ENCODE measurements at regions not wholly inside any gene's neighbourhood (a gene's known extent, or its start where the extent isn't known, plus 50 kb on each side); places are given as distances from the start of the nearest gene placed in this dataset.

DNA sequence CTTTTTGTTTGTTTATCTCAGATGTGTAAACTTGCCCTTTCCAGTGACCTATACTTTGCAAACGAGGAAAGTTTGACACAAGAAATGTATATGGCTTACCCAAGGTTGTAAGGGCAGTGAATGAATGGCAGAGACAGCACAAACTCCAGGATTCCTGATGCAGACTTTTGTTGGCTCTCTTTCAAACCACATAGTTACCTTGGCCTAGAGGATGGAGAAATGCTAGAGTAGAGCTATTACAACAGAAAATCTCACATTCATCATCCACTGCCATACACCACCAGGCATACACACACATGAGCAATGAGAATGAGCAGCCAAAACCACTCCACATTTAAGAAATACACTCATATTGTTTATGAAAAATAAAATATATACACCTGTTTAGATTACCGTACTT lies 387.0 kb downstream of the TLR4 start:
- Histone ChIP-seq H3K4me1 (no peaks in the 10 kb centered on the region), H3K4me3 (no peak overlapping the region), H3K9me3 (no peaks in the 10 kb centered on the region), H3K36me3 (replicated peaks) (no peaks in the 10 kb centered on the region), H3K27me3 (ENCODE audit: low read depth) (no peaks in the 10 kb centered on the region)
- in situ Hi-C loops (cut with MboI; ENCODE audit: low sequenced_read_pairs): no loop called here
- DNase-seq (ENCODE audit: low spot score in 2 of 2): no peak

DNA sequence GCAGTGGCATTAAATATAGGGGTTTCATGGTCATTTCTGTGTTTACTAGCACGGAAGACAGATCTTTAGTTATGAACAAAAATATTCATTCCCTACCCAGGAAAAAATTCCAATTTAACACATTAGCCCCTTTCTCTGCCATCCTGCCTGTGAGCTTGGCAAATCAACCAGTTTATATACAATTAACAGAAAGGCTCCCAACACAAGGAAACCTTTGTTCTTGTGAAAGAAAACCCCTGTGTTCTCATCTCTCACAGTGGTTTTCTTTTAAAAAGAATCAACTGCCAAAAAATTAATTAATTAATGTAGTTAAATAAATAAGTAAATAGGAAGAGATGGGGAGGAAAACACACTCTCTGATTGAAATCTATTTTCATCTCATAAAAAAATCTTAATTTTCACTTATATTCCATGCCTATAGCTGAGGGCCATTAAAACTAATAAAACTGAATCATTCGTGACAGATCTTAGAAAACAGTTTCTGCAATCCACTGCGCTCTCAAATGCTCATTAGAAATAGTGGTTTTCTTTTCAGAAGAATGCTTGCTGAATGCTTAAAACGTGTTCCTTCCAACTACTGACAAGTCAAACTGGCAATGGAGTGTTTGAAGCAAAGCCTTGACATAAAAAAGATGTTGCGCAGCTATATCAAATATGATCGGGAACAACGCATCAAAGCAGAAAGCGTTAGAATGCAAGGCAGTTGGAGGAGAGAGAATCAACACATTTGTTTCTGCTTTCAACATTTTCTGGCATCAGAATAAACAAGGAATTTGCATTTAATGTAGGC lies 387.7 kb downstream of the TLR4 start:
- no peak for DNase-seq (ENCODE audit: low spot score in 2 of 2)
- H3K4me1 ChIP-seq: no peaks in the 10 kb centered on the region
- H3K27me3 ChIP-seq (ENCODE audit: low read depth): no peaks in the 10 kb centered on the region
- in situ Hi-C loops (cut with MboI; ENCODE audit: low sequenced_read_pairs): no loop called here
- H3K4me3 ChIP-seq: no peak overlapping the region
- no peaks in the 10 kb centered on the region for H3K9me3 ChIP-seq
- H3K36me3 ChIP-seq (replicated peaks): no peaks in the 10 kb centered on the region

DNA sequence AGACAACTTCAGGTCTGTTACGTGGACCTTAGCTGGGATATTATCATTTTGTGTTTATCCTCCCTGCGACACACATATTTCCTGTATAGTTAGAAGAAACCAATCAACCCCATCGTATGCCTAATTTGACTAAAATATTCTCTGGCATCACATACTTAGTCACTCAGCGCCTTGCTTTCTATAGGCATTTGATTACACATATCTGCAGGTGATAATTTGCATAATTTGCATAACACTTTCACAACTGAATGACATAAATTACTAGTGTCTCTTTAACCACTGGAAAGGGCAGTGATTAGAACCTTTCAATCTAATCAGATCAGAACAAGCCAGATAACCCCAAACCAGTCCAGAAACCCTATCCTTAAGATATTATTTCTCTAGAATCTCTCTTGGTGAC lies 390.2 kb downstream of the TLR4 start:
- Histone ChIP-seq H3K9me3 (no peaks in the 10 kb centered on the region), H3K27me3 (ENCODE audit: low read depth) (no peaks in the 10 kb centered on the region), H3K4me1 (no peaks in the 10 kb centered on the region), H3K4me3 (no peak overlapping the region), H3K36me3 (replicated peaks) (no peaks in the 10 kb centered on the region)
- in situ Hi-C loops (cut with MboI; ENCODE audit: low sequenced_read_pairs): no loop called here
- no peak for DNase-seq (ENCODE audit: low spot score in 2 of 2)

DNA sequence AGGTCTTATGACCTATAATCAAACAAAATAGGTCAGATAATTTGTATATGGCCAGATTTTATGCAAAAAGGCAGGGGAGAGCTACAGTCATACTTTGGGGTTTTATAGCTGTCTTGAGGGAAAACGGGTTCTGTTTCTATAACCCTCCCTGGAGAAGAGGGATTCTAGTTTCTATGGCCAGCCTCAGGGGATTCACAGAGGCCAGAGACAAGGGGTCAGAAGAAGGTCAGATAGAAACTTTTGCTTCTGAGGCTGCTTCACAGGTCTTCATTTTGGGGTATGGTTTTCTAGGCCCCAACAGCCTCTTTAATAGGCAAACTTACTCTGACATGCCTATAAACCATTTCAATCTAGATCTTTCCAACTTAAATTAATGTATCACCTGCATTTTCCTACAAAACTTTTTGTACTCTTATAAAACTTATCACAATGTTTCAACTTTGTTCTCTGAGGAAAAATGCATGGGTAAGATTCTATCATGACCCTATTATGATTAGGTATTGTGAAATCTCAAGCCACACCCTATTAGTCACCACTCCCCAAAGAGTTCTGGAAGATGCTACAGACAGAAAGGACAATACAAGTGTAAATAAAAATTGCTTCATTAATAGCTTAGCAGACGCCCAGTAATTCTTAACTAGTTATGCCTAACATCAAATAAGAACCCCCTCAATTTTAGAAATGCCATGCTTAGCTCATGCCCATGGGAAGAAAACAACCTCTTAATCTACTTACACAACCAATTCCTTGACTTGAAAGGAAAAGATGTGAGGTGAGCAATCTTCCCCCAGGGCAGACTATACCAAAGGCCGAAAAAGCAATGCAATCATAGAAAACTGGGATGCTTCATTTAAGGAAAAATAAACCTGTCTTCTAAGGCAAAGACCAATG lies 396.6 kb downstream of the TLR4 start:
- in situ Hi-C loops (cut with MboI; ENCODE audit: low sequenced_read_pairs): no loop called here
- no peak for DNase-seq (ENCODE audit: low spot score in 2 of 2)
- H3K4me1 ChIP-seq: no peaks in the 10 kb centered on the region
- no peak overlapping the region for H3K4me3 ChIP-seq
- no peaks in the 10 kb centered on the region for H3K9me3 ChIP-seq
- H3K27me3 ChIP-seq (ENCODE audit: low read depth): no peaks in the 10 kb centered on the region
- no peaks in the 10 kb centered on the region for H3K36me3 ChIP-seq (replicated peaks)

DNA sequence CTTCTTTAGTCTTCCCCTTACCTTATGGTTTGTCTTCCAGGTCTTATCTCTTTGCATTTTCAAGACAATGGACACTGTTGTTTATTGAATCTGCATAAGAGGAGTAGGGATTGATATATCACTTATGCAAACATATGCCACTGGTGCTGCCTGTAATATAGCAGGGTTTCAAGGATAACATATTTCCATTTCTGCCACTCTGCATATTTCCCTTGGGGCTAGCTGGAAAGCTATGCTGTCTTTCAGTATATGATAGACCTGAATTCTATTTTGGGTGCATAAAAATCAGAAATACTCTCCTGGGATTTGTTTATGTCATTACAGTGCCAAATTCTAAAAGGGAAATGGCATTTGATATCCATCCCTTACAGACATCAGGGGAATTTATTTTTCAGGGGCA lies 400.2 kb downstream of the TLR4 start:
- no peaks in the 10 kb centered on the region for H3K27me3 ChIP-seq (ENCODE audit: low read depth)
- no peaks in the 10 kb centered on the region for H3K4me1 ChIP-seq
- no peaks in the 10 kb centered on the region for H3K36me3 ChIP-seq (replicated peaks)
- no peak overlapping the region for H3K4me3 ChIP-seq
- no peak for DNase-seq (ENCODE audit: low spot score in 2 of 2)
- H3K9me3 ChIP-seq: no peaks in the 10 kb centered on the region
- in situ Hi-C loops (cut with MboI; ENCODE audit: low sequenced_read_pairs): no loop called here

DNA sequence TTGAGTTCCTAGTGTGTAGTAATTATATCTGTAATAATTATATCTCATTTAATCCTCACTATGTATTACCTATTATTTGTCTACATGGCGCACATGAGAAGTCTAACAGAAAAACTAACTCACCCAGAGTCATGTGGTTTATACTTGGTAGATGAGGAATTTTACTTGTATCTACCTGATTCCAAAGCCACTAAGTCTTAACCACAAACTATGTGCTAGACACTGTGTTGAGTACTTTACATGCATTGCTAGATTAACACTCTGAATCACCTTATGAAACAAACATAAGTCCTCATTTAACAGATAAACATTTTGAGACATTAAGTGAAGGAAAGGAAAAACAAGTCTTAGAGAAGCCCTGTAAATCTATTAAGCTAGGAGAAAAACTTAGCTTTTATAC lies 404.8 kb downstream of the TLR4 start:
- DNase-seq (ENCODE audit: low spot score in 2 of 2): no peak

DNA sequence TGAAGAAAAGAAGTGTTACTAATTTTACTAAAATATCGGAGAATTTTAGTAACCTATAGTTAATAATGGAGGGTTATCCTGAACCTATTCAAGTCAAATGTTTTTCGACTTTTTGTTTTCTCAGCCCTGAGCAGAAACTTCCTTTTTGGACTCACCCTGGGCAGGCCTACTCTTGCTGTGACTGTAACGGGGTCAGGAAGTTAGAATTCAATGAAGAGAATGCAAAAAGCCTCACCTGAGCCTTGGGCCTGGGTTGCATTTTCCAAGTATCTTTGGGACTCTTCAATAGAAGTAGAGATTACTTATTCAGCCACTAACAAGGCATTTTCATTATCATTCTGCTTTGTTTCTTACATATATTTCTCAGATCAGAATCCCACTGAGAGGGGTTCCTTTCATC lies 405.3 kb downstream of the TLR4 start:
- Histone ChIP-seq H3K4me3 (no peak overlapping the region), H3K4me1 (no peaks in the 10 kb centered on the region), H3K27me3 (ENCODE audit: low read depth) (no peaks in the 10 kb centered on the region), H3K36me3 (replicated peaks) (no peaks in the 10 kb centered on the region), H3K9me3 (no peaks in the 10 kb centered on the region)
- DNase-seq (ENCODE audit: low spot score in 2 of 2): no peak
- in situ Hi-C loops (cut with MboI; ENCODE audit: low sequenced_read_pairs): no loop called here

More for the DNA sequence above, 404.8 kb downstream of the TLR4 start:
- Histone ChIP-seq H3K27me3 (ENCODE audit: low read depth) (no peaks in the 10 kb centered on the region), H3K4me3 (no peak overlapping the region), H3K9me3 (no peaks in the 10 kb centered on the region), H3K36me3 (replicated peaks) (no peaks in the 10 kb centered on the region), H3K4me1 (no peaks in the 10 kb centered on the region)
- in situ Hi-C loops (cut with MboI; ENCODE audit: low sequenced_read_pairs): no loop called here

DNA sequence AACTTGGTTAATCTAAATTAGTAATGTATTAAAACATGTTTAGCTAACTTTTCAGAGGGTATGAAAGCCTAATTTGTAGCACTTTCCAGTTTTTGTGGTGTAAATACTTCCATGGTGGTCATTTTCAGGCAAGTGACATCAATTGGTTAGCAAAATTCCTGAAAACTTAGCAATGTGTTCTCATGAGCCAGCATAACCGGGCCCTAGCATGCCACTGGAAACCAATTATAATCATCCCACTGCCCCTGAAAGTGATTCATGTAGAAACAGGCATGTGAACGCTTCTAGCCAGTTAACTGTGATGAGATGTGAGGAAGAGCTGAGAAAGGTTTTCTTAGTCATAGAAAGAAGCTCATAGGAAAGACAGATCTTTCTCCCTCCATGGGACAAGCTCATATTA lies 417.2 kb downstream of the TLR4 start:
- no peaks in the 10 kb centered on the region for H3K36me3 ChIP-seq (replicated peaks)
- no peak overlapping the region for H3K4me3 ChIP-seq
- in situ Hi-C loops (cut with MboI; ENCODE audit: low sequenced_read_pairs): no loop called here
- no peaks in the 10 kb centered on the region for H3K27me3 ChIP-seq (ENCODE audit: low read depth)
- no peak for DNase-seq (ENCODE audit: low spot score in 2 of 2)
- H3K9me3 ChIP-seq: no peaks in the 10 kb centered on the region
- no peaks in the 10 kb centered on the region for H3K4me1 ChIP-seq

DNA sequence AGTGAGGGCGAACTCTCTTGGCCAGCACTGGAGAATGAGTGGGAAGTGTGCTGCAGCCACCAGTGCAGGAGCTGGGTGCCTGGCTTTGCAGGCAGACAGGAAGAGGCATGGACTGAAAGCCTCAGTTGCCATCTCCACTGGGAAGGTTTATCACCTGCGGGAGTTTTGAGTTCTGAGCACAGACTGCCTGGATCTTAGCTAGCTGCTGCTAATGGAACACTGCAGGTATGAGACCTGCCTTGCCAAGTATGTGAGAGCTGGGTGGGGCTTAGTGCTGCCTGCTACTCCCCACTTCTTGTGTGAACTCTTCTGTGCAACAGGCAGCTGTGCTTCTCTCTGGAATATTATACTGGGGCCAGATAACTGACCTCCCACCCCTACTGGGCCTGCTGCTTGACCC lies 424.1 kb downstream of the TLR4 start:
- no peak for DNase-seq (ENCODE audit: low spot score in 2 of 2)
- no peaks in the 10 kb centered on the region for H3K4me1 ChIP-seq
- no peak overlapping the region for H3K4me3 ChIP-seq
- no peaks in the 10 kb centered on the region for H3K27me3 ChIP-seq (ENCODE audit: low read depth)
- H3K36me3 ChIP-seq (replicated peaks): no peaks in the 10 kb centered on the region
- H3K9me3 ChIP-seq: no peaks in the 10 kb centered on the region
- in situ Hi-C loops (cut with MboI; ENCODE audit: low sequenced_read_pairs): no loop called here

DNA sequence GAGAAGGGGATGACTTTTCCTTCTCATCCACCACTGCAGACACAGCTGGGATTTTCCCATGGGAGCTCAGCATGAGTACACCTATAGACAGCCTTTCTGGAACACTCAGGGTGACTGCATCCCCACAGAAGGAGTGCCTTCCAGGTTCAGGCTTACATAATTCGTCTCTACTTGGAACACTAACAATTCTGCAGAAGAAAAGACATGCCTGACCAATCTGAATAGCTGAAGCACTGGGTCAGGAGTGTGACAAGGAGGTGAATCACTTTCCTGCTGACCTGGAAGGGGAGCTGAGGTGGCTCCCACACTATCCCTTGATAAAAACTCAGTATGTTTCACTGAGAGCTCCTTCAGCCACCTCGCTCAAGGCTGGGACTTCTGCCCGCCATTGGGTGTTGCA lies 425.3 kb downstream of the TLR4 start:
- Histone ChIP-seq H3K4me3 (no peak overlapping the region), H3K36me3 (replicated peaks) (no peaks in the 10 kb centered on the region), H3K27me3 (ENCODE audit: low read depth) (no peaks in the 10 kb centered on the region), H3K9me3 (no peaks in the 10 kb centered on the region), H3K4me1 (no peaks in the 10 kb centered on the region)
- no peak for DNase-seq (ENCODE audit: low spot score in 2 of 2)
- in situ Hi-C loops (cut with MboI; ENCODE audit: low sequenced_read_pairs): no loop called here

DNA sequence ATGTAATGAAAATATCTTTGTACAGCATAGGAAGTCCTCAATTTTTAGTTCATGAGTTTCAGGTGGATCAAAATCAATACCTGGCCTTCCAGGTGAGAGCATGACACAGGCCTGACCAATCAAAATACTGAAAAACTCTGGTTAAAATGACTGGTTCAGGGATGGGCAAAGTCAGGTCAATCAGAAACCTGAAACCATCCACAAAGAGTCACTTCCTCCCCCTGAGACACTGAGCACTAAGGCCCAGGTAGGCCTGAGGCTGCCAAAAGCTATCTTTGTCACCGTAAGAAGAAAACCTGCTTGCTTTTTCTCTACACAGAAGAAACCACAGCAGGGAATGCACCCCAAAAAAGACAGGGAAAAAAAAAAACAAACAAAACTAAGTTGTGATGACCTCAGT lies 444.8 kb downstream of the TLR4 start:
- Histone ChIP-seq H3K36me3 (replicated peaks) (no peaks in the 10 kb centered on the region), H3K4me3 (no peak overlapping the region), H3K4me1 (no peaks in the 10 kb centered on the region), H3K27me3 (ENCODE audit: low read depth) (no peaks in the 10 kb centered on the region), H3K9me3 (no peaks in the 10 kb centered on the region)
- in situ Hi-C loops (cut with MboI; ENCODE audit: low sequenced_read_pairs): no loop called here
- no peak for DNase-seq (ENCODE audit: low spot score in 2 of 2)

DNA sequence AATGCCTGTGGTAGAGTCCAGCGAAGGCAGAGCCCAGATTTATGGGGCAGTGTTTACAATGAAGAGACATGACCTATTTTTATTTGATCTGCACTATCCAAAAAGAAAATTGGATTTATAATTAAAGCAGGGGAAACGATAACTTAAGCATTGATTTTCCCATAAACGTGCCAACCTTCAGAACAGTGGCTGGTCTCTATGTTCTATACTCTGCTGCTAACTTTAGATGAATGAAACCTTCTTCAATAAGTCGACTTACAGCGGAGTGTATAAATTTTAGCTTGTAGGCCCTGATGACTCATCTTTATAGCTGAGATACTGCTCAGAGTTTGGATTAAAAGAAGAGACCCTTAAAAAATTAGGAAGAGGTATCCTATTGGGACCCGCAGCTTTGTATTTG lies 452.6 kb downstream of the TLR4 start:
- no peaks in the 10 kb centered on the region for H3K36me3 ChIP-seq (replicated peaks)
- H3K27me3 ChIP-seq (ENCODE audit: low read depth): no peaks in the 10 kb centered on the region
- in situ Hi-C loops (cut with MboI; ENCODE audit: low sequenced_read_pairs): no loop called here
- no peaks in the 10 kb centered on the region for H3K9me3 ChIP-seq
- H3K4me3 ChIP-seq: no peak overlapping the region
- DNase-seq (ENCODE audit: low spot score in 2 of 2): no peak
- no peaks in the 10 kb centered on the region for H3K4me1 ChIP-seq

DNA sequence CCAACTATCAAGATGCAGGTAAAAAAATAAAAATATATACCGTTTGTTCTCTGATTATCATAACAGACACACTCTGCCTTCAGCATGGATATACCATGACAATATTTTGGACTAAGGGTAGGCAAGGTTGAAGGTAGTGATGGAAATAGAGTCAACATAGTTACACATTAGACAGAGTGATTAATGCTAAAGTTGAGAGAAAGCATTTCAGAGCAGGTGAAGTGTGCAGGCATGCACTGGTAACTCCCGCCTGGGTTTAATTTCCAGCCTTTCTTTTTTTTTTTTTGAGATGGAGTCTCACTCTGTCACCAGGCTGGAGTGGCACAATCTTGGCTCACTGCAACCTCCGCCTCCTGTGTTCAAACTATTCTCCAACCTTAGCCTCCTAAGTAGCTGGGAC lies 458.5 kb downstream of the TLR4 start:
- Histone ChIP-seq H3K4me3 (no peak overlapping the region), H3K36me3 (replicated peaks) (no peaks in the 10 kb centered on the region), H3K4me1 (no peaks in the 10 kb centered on the region), H3K27me3 (ENCODE audit: low read depth) (no peaks in the 10 kb centered on the region), H3K9me3 (no peaks in the 10 kb centered on the region)
- DNase-seq (ENCODE audit: low spot score in 2 of 2): no peak
- in situ Hi-C loops (cut with MboI; ENCODE audit: low sequenced_read_pairs): no loop called here

DNA sequence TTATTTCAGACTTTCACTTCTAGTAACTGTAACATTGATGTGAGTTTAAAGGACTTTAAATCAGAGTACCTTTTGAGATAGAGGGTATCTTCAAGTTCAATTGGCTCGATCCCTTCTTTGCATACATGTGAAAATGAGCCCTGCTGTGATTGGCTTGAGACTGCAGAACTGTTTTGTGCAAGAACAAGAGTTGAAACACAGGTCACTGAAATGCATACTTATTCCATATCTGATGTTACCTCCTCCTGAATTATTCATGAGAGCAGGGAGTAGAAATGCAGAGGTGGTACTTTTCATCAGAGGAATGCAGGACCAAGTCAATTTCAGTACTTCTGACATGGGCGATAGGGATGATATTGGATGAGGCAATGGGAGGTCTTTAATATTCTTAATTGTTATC lies 459.5 kb downstream of the TLR4 start:
- Histone ChIP-seq H3K9me3 (no peaks in the 10 kb centered on the region), H3K36me3 (replicated peaks) (no peaks in the 10 kb centered on the region), H3K4me1 (no peaks in the 10 kb centered on the region), H3K4me3 (no peak overlapping the region), H3K27me3 (ENCODE audit: low read depth) (no peaks in the 10 kb centered on the region)
- DNase-seq (ENCODE audit: low spot score in 2 of 2): no peak
- in situ Hi-C loops (cut with MboI; ENCODE audit: low sequenced_read_pairs): no loop called here

Data from HAP-1 (cell line).